Endometrial microvascular endothelial cells (primary cell): ENCODE measurements at regions not wholly inside any gene's neighbourhood (a gene's known extent, or its start where the extent isn't known, plus 50 kb on each side); places are given as distances from the start of the nearest gene placed in this dataset.

Source experiments
- in situ Hi-C: cut with HindIII; loops from 2 replicates; pipeline ENCODE4 v1.10.0; 2017; ENCODE audit warnings: low sequenced_read_pairs, low pct_unique_long_range_greater_than_20kb; ENCODE audit errors: inconsistent ontology term

DNA sequence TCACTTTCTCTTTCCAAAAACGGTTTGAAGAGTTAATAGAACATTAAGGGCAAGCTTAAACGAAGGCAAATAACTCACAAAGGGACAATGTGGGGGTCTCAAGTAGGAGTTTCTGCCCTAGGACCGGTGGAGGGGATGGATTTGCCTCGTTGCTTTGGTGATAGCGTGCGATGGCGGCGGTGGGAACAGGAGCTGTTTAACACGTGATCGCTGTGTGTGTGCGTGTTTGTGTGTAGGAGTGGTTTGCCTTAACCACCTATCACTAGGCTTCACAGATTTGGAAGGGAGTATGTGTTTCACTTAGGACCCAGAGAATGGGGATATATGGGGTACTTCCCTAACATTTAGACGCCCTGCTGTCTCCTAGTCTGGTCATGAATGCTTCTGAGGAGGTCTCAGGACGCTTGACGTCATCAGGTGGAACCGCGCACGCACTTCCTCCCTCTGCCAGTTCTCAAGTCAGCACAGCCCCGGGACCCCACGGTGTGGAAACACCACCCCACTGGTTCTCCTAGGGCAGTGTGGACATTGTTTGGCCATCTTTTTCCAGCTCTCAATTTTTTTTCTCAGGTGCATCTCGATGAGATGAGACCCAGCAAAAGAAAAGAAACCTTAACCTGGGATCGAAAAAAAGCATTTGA, 231.2 kb downstream of the ATP23 start:
- in situ Hi-C loops: no loop called here

DNA sequence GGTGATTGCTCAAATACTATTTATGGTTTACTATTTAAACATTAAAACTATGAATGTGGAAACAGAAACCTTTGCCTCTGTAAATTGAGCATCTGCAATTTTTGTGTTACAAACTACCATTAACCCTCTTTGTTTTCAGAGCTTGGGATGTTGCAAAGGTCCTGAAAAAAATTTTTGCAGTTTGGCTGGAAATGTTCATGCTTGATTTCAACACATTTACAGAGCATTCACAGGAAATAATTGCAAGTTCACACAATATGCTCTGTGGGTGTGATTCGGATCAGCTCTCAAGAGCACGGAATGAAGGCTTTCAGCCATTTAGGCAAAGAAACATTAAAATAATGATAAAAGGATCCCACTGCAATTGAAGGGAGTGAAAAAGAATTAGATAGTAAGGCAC, 232.9 kb downstream of the ATP23 start:
- in situ Hi-C loops: no loop called here

DNA sequence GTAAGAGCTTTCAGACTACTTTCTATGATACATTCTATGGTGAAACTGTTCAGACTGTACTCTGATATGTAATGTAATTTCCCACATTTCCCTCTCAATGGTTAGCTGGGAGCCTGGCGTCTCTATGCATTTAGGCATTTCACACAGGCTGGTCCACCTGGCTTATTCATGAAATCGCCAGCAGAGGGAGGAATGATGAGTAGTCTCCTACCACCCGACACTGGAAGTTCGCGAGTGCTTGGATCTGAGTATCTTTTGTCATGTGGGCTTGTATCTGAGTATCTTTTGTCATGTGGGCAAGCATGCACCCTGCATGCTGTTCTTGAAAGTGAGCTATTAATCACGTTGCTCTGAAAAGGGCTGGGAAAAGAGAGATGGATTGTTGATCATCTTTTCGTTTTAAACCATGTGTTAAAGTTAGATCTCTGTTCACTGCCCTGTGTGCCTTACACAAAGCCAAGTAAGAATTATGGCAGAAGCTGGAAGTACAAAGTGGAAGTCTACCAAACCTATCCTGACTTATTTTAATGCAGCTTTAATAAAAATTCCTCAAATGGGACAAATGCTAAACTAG, 235.0 kb downstream of the ATP23 start:
- in situ Hi-C loops: no loop called here

DNA sequence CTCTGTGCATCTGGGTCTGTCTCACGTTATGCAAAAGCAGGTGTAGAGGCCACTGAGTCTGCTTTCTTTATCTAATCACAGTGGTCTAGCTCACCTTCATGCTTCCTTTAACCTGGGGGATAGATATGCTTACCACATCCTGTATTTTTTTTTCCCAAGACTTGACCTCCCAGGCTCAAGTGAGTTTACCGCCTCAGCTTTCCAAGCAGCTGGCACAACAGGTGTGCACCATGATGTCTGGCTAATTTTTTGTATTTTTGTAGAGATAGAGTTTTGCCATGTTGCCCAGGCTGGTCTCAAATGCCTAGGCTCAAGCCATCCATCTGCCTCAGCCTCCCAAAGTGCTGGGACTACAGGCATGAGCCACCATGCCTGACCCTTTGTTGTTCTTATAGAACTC, 236.0 kb downstream of the ATP23 start:
- in situ Hi-C loops: no loop called here

DNA sequence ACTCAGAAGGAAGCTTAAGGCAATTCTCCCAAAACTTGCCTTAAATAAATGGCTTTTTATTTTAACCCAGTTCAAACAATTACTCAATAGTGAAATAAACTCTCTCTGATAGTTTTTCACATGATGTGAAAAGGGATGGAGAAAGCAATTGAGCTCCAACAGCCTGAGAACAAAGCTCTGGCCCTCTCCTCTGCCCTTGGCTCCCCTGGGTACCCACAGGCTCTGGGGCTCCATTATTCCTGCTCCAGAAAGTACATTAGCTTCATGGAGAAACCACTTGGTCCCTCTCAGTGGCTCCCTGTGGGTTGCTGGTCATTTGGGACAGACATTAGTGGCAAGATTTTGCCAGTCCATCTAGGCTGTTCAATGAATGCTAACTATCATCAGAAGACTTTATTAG, 242.8 kb downstream of the ATP23 start:
- in situ Hi-C loops: no loop called here

DNA sequence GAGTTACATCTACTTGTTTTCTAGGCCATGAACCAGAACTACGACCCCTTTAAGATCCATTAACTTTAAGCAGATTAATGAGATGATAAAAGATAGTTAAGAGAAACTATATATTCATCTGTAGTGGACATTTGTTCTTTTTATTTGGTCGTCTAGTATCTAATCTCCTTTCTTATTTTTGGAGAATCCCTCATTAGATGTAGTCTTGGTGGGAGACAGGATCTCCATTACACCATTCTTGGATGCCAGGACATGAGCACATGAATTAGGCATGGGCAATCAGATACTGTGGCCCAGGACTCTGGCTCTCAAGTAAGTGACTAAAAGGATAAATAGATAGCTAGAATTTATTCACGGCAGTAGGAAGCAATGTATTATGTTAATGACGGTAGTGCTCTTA, 245.0 kb downstream of the ATP23 start:
- in situ Hi-C loops: no loop called here

DNA sequence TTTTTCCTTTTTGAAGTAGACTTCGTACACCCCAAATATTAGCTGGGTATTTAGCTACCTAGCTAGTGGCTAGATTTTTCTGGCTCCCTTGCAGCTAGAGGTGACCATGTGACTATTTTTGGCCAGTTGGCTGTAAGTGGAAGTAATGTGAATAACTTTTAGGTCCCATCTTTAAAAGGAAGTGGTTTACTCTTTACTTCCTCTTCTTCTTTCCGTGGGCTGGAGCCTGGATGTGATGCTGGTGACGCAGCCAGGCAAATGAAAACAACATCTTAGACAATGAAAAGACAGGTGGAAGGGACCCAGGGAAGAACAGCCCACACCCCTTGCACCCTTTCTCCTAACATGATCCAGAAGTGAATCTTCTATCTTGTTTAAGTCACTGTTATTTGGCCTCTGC, 245.5 kb downstream of the ATP23 start:
- in situ Hi-C loops: no loop called here

DNA sequence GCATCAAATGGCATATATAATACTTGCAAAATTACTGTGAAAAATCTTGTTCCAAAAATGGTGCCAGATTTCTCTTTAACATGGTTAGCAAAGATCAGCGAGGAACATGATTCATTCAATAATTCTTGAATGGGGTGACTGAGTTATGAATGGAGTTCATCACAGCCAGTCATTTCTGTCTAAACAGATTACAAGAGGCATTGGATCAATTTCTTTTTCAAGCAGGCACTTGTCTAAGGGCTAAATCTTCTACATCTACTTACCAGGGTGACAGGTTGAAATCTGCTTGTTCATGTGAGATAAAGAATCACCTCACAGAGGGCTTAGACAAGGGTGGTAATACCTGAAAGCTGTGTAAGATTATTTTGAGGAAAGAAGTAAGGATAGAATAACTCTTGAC, 247.7 kb downstream of the ATP23 start:
- in situ Hi-C loops: no loop called here

DNA sequence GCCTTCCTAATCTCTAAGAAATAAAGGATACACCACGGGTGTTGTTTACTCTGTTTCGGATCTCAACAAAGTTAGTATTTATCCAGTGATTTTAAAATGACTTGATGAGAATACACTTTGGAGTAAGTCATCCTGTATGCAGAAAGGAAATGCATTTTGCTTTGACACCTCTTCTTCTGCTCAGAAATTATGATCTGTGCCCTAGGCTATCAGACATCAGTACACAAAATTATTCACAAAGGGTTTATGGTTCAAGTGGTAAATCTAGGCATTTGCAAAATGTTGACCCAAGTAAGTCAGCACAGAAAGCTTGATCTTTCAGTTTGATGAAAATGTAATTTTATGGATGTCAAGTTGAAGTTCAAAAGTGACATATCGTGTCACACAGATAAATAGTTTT, 248.5 kb downstream of the ATP23 start:
- in situ Hi-C loops: no loop called here

DNA sequence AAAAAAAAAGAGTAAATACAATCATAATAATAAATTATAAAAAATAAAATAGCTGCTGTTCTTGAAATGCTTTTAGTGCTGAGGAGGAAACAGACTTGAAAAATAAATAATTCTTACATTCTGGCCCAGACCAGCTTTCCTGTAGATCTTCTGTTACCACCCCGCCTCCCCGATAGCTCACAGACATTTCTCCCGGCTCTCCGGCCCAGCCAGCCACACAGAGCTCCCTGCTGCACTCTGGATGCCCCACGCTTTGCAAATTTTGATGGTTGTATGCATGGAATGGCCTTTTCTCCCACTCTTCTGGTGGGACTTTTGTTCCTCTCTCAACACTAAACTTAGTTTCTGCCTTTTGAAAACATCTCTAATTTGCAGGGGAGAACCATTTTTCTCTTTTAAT, 249.3 kb downstream of the ATP23 start:
- in situ Hi-C loops: no loop called here

DNA sequence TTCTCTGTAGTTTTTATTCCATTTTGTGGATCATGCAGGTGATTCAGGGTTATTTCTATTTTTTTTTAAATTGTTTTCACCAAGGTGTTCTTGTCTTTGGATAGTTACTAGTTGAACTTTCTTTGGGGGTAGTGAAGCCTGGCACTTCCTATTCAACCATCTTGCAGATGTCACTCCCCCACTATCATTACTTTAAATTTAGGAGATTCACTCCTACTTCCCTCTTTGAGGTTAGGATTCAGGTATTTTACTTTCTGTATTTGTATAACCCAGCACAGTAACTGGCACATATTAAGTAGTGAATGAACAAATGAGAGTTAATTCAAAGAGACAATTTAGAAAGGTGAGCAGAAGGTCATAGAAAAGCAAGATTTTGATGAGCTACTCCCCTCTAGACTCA, 255.6 kb downstream of the ATP23 start:
- in situ Hi-C loops: no loop called here

DNA sequence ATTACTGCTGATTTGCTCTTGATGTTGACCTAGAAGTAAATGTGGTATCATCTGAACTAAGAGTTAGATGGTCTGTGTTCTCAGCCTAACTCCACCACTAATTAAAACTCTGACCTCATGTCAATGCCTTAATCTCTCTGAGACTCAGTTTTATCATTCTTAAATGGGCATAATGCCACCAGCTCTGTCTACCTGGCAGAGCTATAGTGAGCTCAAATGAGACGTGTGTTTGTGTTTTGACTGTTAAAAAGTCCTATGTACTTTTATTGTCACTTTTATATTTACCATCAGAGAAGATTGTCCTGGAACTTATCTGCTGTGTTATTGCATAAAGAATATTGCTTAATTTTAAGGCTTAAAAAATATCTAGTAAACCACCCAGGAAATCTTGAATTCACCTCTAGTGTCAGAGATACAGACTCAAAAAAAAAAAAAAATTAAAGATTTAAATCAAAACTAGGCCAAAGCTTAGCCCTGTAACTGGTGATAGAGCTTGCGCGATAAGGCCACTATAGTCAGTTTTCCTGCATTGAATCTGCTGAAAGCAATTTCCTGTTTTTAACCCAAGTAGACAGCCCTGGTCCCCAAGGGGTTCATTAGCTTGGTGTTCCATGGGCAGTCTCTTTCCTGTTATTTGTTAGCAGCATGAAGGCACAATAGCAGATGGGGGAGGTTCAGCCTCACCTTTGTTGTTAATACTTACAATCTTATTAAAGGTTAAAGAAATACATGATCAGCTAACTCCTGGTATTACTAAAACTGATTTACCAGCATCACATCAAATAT, 261.8 kb downstream of the ATP23 start:
- in situ Hi-C loops: no loop called here

DNA sequence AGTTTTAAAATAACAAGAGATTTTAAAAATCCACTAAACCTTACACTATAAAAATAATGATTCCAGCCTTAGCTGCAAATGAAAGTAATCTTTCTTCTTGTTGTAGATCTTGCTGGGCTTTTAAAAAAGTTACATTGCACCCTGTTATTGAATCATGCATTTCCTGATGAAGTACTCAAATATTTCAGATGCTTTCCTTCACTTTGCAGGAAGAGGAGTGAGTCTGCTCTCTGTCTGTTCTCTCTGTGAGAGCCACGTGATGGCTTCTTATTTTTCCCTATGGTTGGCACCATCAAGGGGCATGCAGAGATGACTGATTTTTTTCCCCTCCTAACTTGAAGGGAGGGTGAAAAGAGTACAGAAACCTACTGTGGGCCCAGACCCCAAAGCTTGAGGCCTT, 262.7 kb downstream of the ATP23 start:
- in situ Hi-C loops: no loop called here

DNA sequence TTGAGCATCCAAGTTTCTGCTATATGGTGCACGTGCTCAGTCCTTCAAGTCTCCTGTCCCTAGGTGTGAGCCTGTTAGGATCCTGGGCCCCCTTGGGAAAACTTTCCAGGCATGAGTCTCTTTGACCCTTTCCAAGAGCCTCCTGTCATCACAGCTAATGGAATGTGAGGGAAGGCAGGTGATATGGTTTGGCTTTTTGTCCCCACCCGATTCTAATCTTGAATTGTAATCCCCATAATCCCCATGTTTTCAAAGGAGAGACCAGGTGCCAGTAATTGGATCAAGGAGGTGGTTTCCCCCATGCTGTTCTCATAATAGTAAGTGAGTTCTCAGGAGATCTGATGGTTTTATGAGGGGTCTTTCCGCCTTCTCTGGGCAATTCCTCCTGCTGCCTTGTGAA, 265.5 kb downstream of the ATP23 start:
- in situ Hi-C loops: no loop called here

DNA sequence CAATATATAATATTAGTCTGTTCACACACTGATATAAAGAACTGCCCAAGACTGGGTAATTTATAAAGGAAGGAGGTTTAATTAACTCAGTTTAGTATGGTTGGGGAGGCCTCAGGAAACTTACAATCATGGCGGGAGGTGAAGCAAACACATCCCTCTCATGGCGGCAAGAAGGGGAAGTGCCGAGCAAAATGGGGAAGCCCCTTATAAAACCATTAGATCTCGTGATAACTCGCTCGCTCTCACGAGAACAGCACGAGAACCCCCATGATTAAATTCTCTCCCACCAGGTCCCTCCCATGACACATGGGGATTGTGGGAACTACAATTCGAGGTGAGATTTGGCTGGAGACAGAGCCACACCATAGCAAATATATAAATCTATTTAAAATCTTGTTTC, 269.8 kb downstream of the ATP23 start:
- in situ Hi-C loops: no loop called here

DNA sequence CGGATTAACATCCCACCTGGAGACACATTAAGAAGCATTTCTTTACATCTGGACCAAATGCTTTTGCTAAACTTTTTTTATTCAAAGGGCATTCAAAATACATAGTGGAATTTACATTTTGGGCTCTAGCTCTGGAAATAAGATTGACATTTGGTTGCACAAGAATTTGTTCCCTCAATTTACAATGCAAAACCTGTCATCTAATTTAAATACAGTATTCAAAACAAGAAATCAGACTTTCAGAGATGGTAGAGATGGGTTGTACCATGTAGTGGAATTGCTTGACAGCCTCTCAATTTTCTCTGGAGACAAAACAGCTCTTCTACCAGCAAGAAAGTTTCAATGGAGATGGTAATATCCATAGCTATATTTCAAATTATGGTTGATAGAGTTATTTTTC, 275.8 kb downstream of the ATP23 start:
- in situ Hi-C loops: no loop called here

DNA sequence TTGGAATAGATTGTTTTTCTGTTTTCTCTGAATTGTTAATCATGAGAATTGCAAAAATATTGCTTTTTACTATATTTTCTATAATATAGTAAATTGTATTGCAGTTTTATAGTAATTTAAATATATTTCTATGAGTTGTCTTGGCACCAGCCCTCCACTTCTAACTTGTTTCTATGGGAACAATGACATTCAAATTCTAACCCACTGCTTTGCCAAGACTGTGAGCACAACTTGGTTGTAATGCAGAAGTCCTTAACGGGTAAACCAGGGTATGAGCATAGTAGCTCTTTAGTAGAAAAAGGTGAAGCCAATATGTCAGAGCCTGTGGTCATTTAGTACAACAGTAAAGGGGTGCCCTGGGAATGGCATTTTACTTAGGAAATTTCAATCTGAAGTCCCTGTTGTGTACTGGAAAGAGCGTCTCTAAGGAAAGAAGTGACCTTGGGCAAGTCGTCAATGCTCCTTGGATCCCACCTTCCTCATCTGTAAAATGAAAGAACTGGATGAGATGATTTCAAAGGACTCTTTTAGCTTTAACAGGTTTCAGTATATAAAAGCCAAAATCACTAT, 283.3 kb downstream of the ATP23 start:
- in situ Hi-C loops: no loop called here

DNA sequence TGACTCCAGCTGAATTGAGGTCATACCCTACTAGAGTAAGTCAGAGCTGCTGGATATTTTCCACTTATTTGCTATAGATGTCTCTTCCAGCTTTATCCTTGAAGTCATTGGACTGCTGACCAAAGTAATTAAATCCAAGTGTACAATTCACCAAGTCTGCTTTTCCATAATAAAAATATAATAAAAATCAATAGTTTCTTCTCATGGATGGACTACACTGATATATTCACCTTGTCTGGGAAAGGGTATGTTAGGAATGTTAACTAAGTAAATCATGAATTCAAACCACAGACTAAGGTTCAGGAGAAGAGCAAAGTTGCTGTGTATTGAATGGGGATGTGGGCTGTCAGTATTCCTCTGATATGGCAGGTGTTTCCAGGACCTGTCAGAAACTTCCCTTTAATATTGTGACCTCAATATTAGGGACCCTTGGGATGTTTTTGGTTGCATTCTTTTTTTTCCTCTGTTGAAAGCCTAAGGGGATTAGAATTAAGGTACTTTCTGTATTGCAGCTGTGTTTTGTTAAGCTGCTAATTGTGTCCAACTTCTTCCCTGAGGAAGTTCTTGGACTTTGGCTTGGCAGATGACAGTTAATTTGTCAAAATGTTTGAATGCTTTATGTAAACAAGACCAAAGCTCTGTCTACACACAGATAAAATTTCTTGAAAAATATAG, 284.0 kb downstream of the ATP23 start:
- in situ Hi-C loops: no loop called here

DNA sequence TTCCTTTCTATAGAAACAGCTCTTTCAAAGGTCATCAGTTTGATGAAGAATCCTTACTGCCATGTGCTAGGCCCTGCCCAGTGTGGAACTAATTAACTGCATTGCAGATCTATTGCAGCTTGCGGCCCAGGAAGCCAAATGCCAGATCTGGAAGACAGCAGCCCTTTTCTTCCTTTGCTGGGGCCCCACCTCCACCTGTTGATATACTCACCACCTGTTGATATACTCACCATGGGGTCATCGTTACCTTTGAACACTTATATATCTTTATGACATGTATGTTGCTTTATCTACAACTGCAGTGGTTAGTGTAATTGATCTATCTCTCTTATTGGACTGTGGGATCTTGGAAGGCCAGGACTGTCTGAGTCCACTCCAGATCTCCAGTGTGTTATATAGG, 292.5 kb downstream of the ATP23 start:
- in situ Hi-C loops: no loop called here

DNA sequence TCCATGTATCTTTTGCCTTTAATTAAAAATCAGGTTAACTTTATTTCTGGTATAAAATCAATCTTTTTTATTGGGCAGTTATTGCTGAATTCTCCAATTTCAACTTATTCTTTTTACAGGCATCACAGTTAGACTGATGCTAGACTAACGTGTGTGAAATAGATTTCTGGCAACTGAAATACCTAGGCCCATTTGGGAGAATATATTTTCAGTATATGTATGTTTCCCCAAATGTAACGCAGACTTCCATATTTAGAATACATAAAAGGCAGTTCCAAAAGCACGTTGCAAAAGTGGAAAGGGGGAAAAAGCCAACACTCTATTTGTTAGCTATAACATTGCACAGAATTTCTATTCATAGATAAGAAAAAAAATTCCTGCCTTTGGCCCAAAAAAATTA, 297.0 kb downstream of the ATP23 start:
- in situ Hi-C loops: no loop called here
